GM12878 (cell line): ENCODE measurements at regions not wholly inside any gene's neighbourhood (a gene's known extent, or its start where the extent isn't known, plus 50 kb on each side); places are given as distances from the start of the nearest gene placed in this dataset.
"Not testable (repeated sequence)": the region's sequence is repeated elsewhere in the genome, so short reads cannot be mapped to it uniquely, and the experiment has no call there.

ENCODE experiments used
- CREB1 ChIP-seq: IDR thresholded peaks from 2 replicates; pipeline ENCODE4 v1.6.1; 2012; ENCODE audit warnings: low read depth, mild to moderate bottlenecking, inconsistent platforms
- JUND ChIP-seq: IDR thresholded peaks from 2 replicates; pipeline ENCODE4 v1.6.1; 2012; ENCODE audit warnings: low read depth, mild to moderate bottlenecking, low read length, improper control_type of control experiment, moderate library complexity
- MTA2 ChIP-seq: fragments of 450-650 bp; IDR thresholded peaks from 2 replicates; pipeline ENCODE4 v1.6.1; 2016; ENCODE audit warnings: low read depth, mild to moderate bottlenecking, moderate library complexity
- POLR2A ChIP-seq: IDR thresholded peaks from 2 replicates; pipeline ENCODE4 v1.6.1; 2011; ENCODE audit warnings: low read depth, mild to moderate bottlenecking, low read length
- POLR2AphosphoS5 ChIP-seq: IDR thresholded peaks from 2 replicates; pipeline ENCODE4 v1.6.1; 2011; ENCODE audit warnings: mild to moderate bottlenecking, low read length, inconsistent platforms
- SIN3A ChIP-seq: IDR thresholded peaks from 2 replicates; pipeline ENCODE4 v1.6.1; 2012; ENCODE audit warnings: low read depth, low read length, improper control_type of control experiment
- SMAD1 ChIP-seq: fragments of 450-650 bp; IDR thresholded peaks from 2 replicates; pipeline ENCODE4 v1.6.1; 2018; ENCODE audit warnings: mild to moderate bottlenecking, low read depth; ENCODE audit not compliant: partially characterized antibody
- SP1 ChIP-seq: IDR thresholded peaks from one replicate; pipeline ENCODE4 v1.6.1; 2011; ENCODE audit warnings: low read depth, low read length
- ZNF274 ChIP-seq: IDR thresholded peaks from one replicate; pipeline ENCODE4 v1.8.0; 2011; ENCODE audit not compliant: insufficient read length, insufficient read depth
- TF ChIP-seq, protein P1 (sequence below), 3 experiments: IDR thresholded peaks in 2 of 3; conservative IDR thresholded peaks in 1 of 3; 2 replicates each; pipeline ENCODE4 v1.5.1; 2011; ENCODE audit warnings: low read depth in 3 of 3, low read length in 3 of 3, mild to moderate bottlenecking in 3 of 3, control low read depth in 2 of 3, moderate library complexity in 2 of 3, inconsistent platforms in 1 of 3, mixed read lengths in 1 of 3; ENCODE audit not compliant: control insufficient read depth in 2 of 3, insufficient read depth in 1 of 3; ENCODE audit errors: extremely low read depth in 1 of 3
- TF ChIP-seq, protein P2 (sequence below): fragments of 150-350 bp; IDR thresholded peaks from 2 replicates; pipeline ENCODE4 v1.6.1; 2016; ENCODE audit warnings: low read depth, low read length
- TF ChIP-seq, protein P3 (sequence below): IDR thresholded peaks from 2 replicates; pipeline ENCODE4 v1.6.1; 2011; ENCODE audit warnings: mild to moderate bottlenecking, low read depth, low read length, moderate library complexity; ENCODE audit not compliant: insufficient replicate concordance

DNA sequence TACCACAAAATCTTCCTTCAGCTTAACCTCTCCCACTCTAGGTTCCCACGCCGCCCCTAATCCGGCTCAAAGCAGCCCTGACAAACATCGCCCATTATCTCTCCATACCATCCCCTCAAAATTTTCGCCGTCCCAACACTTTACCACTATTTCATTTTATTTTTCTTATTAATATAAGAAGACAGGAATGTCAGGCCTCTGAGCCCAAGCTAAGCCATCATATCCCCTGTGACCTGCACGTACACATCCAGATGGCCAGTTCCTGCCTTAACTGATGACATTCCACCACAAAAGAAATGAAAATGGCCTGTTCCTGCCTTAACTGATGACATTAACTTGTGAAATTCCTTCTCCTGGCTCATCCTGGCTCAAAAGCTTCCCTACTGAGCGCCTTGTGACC lies 243.4 kb upstream of the PROK2 start:
- TF ChIP-seq MTA2, SP1, POLR2AphosphoS5, CREB1, POLR2A, SMAD1, ZNF274, JUND, SIN3A: not testable (repeated sequence)
- TF ChIP-seq, protein P1, sequence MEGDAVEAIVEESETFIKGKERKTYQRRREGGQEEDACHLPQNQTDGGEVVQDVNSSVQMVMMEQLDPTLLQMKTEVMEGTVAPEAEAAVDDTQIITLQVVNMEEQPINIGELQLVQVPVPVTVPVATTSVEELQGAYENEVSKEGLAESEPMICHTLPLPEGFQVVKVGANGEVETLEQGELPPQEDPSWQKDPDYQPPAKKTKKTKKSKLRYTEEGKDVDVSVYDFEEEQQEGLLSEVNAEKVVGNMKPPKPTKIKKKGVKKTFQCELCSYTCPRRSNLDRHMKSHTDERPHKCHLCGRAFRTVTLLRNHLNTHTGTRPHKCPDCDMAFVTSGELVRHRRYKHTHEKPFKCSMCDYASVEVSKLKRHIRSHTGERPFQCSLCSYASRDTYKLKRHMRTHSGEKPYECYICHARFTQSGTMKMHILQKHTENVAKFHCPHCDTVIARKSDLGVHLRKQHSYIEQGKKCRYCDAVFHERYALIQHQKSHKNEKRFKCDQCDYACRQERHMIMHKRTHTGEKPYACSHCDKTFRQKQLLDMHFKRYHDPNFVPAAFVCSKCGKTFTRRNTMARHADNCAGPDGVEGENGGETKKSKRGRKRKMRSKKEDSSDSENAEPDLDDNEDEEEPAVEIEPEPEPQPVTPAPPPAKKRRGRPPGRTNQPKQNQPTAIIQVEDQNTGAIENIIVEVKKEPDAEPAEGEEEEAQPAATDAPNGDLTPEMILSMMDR (IDR thresholded peaks at IDR 0.05 in 2 of 3, conservative IDR thresholded peaks at IDR 0.05 in 1 of 3; ENCODE audit: control insufficient read depth in 2 of 3, extremely low read depth in 1 of 3, insufficient read depth in 1 of 3, low read depth in 3 of 3, low read length in 3 of 3): not testable (repeated sequence)
- TF ChIP-seq, protein P2, sequence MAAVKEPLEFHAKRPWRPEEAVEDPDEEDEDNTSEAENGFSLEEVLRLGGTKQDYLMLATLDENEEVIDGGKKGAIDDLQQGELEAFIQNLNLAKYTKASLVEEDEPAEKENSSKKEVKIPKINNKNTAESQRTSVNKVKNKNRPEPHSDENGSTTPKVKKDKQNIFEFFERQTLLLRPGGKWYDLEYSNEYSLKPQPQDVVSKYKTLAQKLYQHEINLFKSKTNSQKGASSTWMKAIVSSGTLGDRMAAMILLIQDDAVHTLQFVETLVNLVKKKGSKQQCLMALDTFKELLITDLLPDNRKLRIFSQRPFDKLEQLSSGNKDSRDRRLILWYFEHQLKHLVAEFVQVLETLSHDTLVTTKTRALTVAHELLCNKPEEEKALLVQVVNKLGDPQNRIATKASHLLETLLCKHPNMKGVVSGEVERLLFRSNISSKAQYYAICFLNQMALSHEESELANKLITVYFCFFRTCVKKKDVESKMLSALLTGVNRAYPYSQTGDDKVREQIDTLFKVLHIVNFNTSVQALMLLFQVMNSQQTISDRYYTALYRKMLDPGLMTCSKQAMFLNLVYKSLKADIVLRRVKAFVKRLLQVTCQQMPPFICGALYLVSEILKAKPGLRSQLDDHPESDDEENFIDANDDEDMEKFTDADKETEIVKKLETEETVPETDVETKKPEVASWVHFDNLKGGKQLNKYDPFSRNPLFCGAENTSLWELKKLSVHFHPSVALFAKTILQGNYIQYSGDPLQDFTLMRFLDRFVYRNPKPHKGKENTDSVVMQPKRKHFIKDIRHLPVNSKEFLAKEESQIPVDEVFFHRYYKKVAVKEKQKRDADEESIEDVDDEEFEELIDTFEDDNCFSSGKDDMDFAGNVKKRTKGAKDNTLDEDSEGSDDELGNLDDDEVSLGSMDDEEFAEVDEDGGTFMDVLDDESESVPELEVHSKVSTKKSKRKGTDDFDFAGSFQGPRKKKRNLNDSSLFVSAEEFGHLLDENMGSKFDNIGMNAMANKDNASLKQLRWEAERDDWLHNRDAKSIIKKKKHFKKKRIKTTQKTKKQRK: not testable (repeated sequence)
- TF ChIP-seq, protein P3, sequence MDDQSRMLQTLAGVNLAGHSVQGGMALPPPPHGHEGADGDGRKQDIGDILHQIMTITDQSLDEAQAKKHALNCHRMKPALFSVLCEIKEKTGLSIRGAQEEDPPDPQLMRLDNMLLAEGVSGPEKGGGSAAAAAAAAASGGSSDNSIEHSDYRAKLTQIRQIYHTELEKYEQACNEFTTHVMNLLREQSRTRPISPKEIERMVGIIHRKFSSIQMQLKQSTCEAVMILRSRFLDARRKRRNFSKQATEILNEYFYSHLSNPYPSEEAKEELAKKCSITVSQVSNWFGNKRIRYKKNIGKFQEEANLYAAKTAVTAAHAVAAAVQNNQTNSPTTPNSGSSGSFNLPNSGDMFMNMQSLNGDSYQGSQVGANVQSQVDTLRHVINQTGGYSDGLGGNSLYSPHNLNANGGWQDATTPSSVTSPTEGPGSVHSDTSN: not testable (repeated sequence)
